Ishikawa (cell line): ENCODE measurements at regions not wholly inside any gene's neighbourhood (a gene's known extent, or its start where the extent isn't known, plus 50 kb on each side); places are given as distances from the start of the nearest gene placed in this dataset.

Experiments
- CEBPB ChIP-seq: IDR thresholded peaks from 2 replicates; pipeline ENCODE4 v1.6.1; 2012
- CREB1 ChIP-seq: IDR thresholded peaks from 2 replicates; pipeline ENCODE4 v1.6.1; 2012; ENCODE audit warnings: low read depth
- EP300 ChIP-seq: IDR thresholded peaks from 2 replicates; pipeline ENCODE4 v1.6.1; 2012; ENCODE audit warnings: borderline replicate concordance
- FOXM1 ChIP-seq: IDR thresholded peaks from 2 replicates; pipeline ENCODE4 v1.6.1; 2012; ENCODE audit warnings: low read depth, borderline replicate concordance
- NFIC ChIP-seq: IDR thresholded peaks from 2 replicates; pipeline ENCODE4 v1.6.1; 2012
- RAD21 ChIP-seq: IDR thresholded peaks from 2 replicates; pipeline ENCODE4 v1.6.1; 2012; ENCODE audit warnings: low read depth
- TAF1 ChIP-seq: IDR thresholded peaks from 2 replicates; pipeline ENCODE4 v1.6.1; 2012; ENCODE audit warnings: low read depth, mild to moderate bottlenecking
- TCF12 ChIP-seq: IDR thresholded peaks from 2 replicates; pipeline ENCODE4 v1.6.1; 2012; ENCODE audit warnings: low read depth
- TEAD4 ChIP-seq: IDR thresholded peaks from 2 replicates; pipeline ENCODE4 v1.6.1; 2012
- YY1 ChIP-seq: IDR thresholded peaks from 2 replicates; pipeline ENCODE4 v1.6.1; 2012; ENCODE audit warnings: low read depth
- TF ChIP-seq, protein P1 (sequence below): IDR thresholded peaks from 2 replicates; pipeline ENCODE4 v1.6.1; 2012; ENCODE audit warnings: low read depth, mild to moderate bottlenecking
- TF ChIP-seq, protein P2 (sequence below): IDR thresholded peaks from 2 replicates; pipeline ENCODE4 v1.6.1; 2012

DNA sequence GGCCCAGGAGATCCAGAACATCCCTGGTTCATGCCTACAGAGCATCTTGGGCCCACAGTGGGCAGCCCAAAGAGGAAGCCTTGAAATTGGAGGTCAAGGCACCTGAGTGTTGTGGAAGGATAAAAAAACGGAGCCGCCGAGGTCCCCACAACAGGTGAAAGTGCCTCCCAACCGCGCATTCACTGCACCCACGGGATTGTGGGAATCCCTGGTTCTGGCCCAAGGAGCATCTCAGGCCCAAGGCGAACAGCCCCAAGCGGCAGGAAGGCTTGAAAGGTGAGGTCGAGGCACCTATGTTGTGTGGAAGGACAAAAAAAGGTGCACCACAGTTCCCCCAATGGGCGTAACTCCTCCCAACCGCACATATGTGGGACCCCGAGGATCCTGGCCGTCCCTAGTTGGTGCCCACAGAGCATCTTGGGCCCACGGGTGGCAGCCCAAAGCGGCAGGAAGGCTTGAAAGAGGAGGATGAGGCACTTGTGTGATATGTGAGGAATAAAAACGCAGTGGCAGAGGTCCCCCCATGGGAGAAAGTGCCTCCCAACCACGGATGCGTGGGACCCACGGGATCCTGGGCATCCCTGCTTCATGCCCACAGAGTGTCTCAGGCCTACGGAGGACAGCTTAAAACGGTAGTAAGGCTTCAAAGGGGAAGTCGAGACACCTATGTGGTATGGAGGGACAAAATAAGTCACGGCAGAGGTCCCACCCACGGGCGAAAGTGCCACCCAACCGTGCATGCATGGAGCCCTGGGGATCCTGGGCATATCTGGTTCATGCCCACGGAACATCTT, 583.9 kb downstream of the ALG10 start:
- TF ChIP-seq TCF12 (no peak), TAF1 (no peak), CREB1 (no peak), CEBPB (no peak), RAD21 (no peak), YY1 (no peak), EP300 (no peak), NFIC (no peak), TEAD4 (no peak), FOXM1 (no peak)
- TF ChIP-seq, protein P1, sequence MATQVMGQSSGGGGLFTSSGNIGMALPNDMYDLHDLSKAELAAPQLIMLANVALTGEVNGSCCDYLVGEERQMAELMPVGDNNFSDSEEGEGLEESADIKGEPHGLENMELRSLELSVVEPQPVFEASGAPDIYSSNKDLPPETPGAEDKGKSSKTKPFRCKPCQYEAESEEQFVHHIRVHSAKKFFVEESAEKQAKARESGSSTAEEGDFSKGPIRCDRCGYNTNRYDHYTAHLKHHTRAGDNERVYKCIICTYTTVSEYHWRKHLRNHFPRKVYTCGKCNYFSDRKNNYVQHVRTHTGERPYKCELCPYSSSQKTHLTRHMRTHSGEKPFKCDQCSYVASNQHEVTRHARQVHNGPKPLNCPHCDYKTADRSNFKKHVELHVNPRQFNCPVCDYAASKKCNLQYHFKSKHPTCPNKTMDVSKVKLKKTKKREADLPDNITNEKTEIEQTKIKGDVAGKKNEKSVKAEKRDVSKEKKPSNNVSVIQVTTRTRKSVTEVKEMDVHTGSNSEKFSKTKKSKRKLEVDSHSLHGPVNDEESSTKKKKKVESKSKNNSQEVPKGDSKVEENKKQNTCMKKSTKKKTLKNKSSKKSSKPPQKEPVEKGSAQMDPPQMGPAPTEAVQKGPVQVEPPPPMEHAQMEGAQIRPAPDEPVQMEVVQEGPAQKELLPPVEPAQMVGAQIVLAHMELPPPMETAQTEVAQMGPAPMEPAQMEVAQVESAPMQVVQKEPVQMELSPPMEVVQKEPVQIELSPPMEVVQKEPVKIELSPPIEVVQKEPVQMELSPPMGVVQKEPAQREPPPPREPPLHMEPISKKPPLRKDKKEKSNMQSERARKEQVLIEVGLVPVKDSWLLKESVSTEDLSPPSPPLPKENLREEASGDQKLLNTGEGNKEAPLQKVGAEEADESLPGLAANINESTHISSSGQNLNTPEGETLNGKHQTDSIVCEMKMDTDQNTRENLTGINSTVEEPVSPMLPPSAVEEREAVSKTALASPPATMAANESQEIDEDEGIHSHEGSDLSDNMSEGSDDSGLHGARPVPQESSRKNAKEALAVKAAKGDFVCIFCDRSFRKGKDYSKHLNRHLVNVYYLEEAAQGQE = no peak
- TF ChIP-seq, protein P2, sequence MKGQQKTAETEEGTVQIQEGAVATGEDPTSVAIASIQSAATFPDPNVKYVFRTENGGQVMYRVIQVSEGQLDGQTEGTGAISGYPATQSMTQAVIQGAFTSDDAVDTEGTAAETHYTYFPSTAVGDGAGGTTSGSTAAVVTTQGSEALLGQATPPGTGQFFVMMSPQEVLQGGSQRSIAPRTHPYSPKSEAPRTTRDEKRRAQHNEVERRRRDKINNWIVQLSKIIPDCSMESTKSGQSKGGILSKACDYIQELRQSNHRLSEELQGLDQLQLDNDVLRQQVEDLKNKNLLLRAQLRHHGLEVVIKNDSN = no peak
